Activated CD4-positive, alpha-beta T cell treated with anti-CD3 and anti-CD28 coated beads, Interleukin-2, amount 10 ng/mL, durations not matched to agents 7 days and 5 days (primary cell): ENCODE measurements at regions not wholly inside any gene's neighbourhood (a gene's known extent, or its start where the extent isn't known, plus 50 kb on each side); places are given as distances from the start of the nearest gene placed in this dataset.

Source experiments
- CTCF ChIA-PET: fragments of 350-600 bp; sonication (Branson Sonifier 250); formaldehyde crosslinking; loops from one replicate; lab custom pipeline; 2021; ENCODE audit warnings: antibody characterized with exemption; lab: Charles Lee
- POLR2A ChIA-PET: fragments of 350-600 bp; sonication (Branson Sonifier 250); formaldehyde crosslinking; loops from one replicate; lab custom pipeline; 2021; ENCODE audit warnings: antibody characterized with exemption; lab: Charles Lee
- DNase-seq: peaks from one replicate; pipeline ENCODE4 v3.0.0-alpha.2; 2020
- H3K27ac Mint-ChIP-seq: one replicate; pipeline ENCODE4 v1.8.0; 2021; ENCODE audit warnings: mild to moderate bottlenecking, moderate library complexity, mixed read lengths
- H3K27me3 Mint-ChIP-seq: one replicate; pipeline ENCODE4 v1.8.0; 2021; ENCODE audit warnings: mixed read lengths
- H3K36me3 Mint-ChIP-seq: one replicate; pipeline ENCODE4 v1.8.0; 2021; ENCODE audit warnings: low read depth, mixed read lengths
- H3K4me1 Mint-ChIP-seq: one replicate; pipeline ENCODE4 v1.8.0; 2021; ENCODE audit warnings: mixed read lengths
- H3K4me3 Mint-ChIP-seq: one replicate; pipeline ENCODE4 v1.8.0; 2021; ENCODE audit warnings: mild to moderate bottlenecking, moderate library complexity, mixed read lengths
- H3K9me3 Mint-ChIP-seq: one replicate; pipeline ENCODE4 v1.8.0; 2021; ENCODE audit warnings: mixed read lengths

DNA sequence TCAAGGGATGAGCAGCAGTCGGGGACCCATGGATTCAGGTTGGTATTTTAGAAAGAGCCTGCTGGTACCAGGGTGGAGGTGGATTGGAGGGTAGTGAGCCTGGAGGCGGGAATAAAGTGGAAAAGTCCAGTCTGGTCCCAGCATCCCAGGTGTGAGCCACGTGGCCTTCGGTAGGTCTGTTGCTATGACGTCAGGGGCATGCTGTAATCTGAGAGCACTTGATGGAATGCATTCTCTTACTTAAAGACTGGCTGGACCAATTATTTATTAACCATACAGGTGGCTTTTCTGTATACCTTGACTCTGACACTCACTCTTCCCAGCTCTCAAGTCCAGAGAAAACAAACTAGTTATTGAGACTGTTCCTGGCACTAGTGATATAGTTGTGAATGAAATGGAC is 389.9 kb upstream of the RGMA start:
- no peaks in the 10 kb centered on the region for H3K4me1 Mint-ChIP-seq

DNA sequence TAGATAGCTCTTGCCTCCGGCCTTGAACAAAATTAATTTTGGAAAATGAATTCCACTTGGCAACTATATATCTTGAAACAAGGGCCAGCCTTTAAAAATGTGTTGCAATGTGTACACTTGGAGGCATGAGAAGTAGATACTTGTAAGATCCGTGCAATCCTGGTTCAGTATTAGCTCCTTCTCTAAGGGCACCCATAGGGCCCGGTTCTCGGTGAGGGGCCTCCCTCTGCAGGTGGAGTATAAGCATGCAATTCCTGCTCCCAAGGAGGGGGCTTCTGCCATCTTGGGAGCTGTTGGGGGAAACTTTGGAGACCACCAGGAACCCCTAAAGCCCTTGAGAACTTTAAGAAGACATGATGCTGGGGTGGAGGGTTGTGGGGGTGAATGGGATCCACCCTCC is 388.7 kb upstream of the RGMA start:
- H3K4me1 Mint-ChIP-seq = no peaks in the 10 kb centered on the region
- no peaks in the 10 kb centered on the region for H3K36me3 Mint-ChIP-seq
- no peak for DNase-seq
- ChIA-PET CTCF (no interaction called here), POLR2A (no interaction called here)
- no peak overlapping the region for H3K27ac Mint-ChIP-seq
- no peaks in the 10 kb centered on the region for H3K9me3 Mint-ChIP-seq
- H3K27me3 Mint-ChIP-seq = no peaks in the 10 kb centered on the region
- H3K4me3 Mint-ChIP-seq = no peak overlapping the region

More for the DNA sequence above, 389.9 kb upstream of the RGMA start:
- Mint-ChIP-seq H3K4me3 (no peak overlapping the region), H3K27ac (no peak overlapping the region), H3K36me3 (no peaks in the 10 kb centered on the region), H3K9me3 (no peaks in the 10 kb centered on the region), H3K27me3 (no peaks in the 10 kb centered on the region)
- ChIA-PET POLR2A (no interaction called here), CTCF (no interaction called here)
- DNase-seq = no peak

DNA sequence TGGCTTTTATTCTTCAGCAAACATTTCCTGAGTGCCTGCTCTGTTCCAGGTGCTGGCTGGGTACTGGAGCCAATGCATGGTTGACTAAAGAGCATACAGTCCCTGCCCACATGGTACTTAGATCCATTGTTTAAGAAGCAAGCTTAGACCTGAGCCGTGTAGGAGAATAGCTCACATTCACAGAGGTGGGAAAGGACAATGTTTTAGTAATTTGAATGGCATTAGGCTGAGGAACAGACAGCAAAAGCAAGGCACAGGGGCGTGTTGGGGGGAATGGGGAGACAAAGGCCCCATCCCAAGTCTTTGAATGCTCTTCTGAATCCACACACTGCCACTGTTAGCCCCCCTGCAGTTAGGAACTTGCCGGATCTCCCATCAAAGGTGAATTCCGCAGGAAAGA is 388.2 kb upstream of the RGMA start:
- DNase-seq = no peak
- H3K9me3 Mint-ChIP-seq = no peaks in the 10 kb centered on the region
- H3K27ac Mint-ChIP-seq = no peak overlapping the region
- ChIA-PET POLR2A (no interaction called here), CTCF (no interaction called here)
- no peak overlapping the region for H3K4me3 Mint-ChIP-seq
- H3K4me1 Mint-ChIP-seq = no peaks in the 10 kb centered on the region
- no peaks in the 10 kb centered on the region for H3K36me3 Mint-ChIP-seq
- H3K27me3 Mint-ChIP-seq = no peaks in the 10 kb centered on the region

GRCh38 chr15:93476491-93477177 is 387.6 kb upstream of the RGMA start:
- Mint-ChIP-seq H3K4me3 (no peak overlapping the region), H3K9me3 (no peaks in the 10 kb centered on the region), H3K36me3 (no peaks in the 10 kb centered on the region), H3K4me1 (no peaks in the 10 kb centered on the region), H3K27me3 (no peaks in the 10 kb centered on the region), H3K27ac (no peak overlapping the region)
- no peak for DNase-seq
- POLR2A ChIA-PET = no interaction called here
- CTCF ChIA-PET = no interaction called here

DNA sequence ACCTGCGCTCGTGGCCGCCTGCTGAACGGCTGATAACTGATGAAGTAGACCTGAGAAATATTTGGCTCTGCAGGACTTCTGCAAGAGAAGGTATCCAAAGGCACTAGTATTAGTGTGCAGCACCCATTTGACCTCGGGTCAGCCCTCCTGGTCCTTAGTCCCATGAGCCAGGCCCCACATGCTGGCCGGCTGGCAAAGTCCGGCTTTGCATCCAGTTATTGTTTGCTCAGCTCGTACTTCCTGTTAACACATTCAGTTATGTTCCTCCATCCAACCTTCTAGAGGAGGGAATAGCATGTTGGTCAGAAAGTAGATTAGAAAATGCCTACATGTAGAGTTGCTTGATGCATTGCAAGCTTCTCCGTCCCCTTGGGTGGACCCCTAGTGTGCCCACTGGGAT is 385.7 kb upstream of the RGMA start:
- no peaks in the 10 kb centered on the region for H3K9me3 Mint-ChIP-seq
- CTCF ChIA-PET = no interaction called here
- no peak overlapping the region for H3K4me3 Mint-ChIP-seq
- no peak overlapping the region for H3K27ac Mint-ChIP-seq
- no peak for DNase-seq
- no peaks in the 10 kb centered on the region for H3K4me1 Mint-ChIP-seq
- POLR2A ChIA-PET = no interaction called here
- H3K36me3 Mint-ChIP-seq = no peaks in the 10 kb centered on the region
- no peaks in the 10 kb centered on the region for H3K27me3 Mint-ChIP-seq

DNA sequence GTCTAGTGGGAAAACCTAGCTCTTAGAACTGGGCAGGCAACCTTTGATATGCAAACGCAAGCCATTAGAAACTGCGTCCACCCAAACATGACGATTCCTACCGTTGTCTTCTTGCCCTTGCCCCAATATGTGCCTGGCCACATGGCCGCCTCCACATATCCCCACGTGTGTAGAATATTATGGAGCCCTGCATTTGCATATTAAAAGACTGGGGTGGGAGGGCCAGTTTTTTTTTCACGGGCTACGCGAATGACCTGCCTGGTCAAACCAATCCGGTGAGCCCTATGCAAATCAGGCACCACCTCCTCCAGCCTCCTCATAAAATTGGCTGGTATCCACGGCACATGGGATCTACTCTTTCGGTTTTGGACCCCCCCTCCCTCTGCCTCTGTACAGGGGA is 381.0 kb upstream of the RGMA start:
- H3K27ac Mint-ChIP-seq = no peak overlapping the region
- no peaks in the 10 kb centered on the region for H3K4me1 Mint-ChIP-seq
- ChIA-PET CTCF (no interaction called here), POLR2A (no interaction called here)
- no peak for DNase-seq
- H3K36me3 Mint-ChIP-seq = no peaks in the 10 kb centered on the region
- peaks cover 2% of the 10 kb centered on the region for H3K27me3 Mint-ChIP-seq
- H3K4me3 Mint-ChIP-seq = no peak overlapping the region
- no peaks in the 10 kb centered on the region for H3K9me3 Mint-ChIP-seq

- CTCF ChIA-PET = no interaction called here
- Mint-ChIP-seq H3K27me3 (peaks cover 2% of the 10 kb centered on the region), H3K27ac (no peak overlapping the region), H3K36me3 (no peaks in the 10 kb centered on the region), H3K4me1 (no peaks in the 10 kb centered on the region), H3K4me3 (no peak overlapping the region), H3K9me3 (no peaks in the 10 kb centered on the region)
- no peak for DNase-seq
- POLR2A ChIA-PET = no interaction called here
Observed at GRCh38 chr15:93467337-93467736, 378.3 kb upstream of the RGMA start.

DNA sequence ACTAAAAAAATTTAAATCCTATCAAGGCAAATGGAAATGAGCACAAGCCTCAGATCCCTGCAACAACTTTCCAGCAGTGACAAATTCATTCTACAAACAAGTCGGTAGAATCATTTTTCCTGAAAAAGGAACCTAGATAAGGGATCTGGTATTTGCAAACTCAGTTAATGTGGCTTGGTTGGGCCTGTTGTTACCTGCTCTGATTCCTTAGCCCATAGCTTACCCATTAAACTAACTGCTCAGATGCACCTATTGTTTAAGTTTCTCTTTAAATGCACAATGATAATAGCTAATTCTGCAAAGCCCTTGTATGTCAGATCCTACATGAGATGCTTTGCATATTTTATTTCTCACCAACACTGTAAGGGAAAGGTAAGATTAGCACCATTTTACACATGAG is 377.4 kb upstream of the RGMA start:
- no peak overlapping the region for H3K4me3 Mint-ChIP-seq
- DNase-seq = no peak
- H3K27me3 Mint-ChIP-seq = peaks cover 2% of the 10 kb centered on the region
- CTCF ChIA-PET = no interaction called here
- POLR2A ChIA-PET = no interaction called here
- no peaks in the 10 kb centered on the region for H3K4me1 Mint-ChIP-seq
- no peaks in the 10 kb centered on the region for H3K9me3 Mint-ChIP-seq
- no peak overlapping the region for H3K27ac Mint-ChIP-seq
- H3K36me3 Mint-ChIP-seq = no peaks in the 10 kb centered on the region

DNA sequence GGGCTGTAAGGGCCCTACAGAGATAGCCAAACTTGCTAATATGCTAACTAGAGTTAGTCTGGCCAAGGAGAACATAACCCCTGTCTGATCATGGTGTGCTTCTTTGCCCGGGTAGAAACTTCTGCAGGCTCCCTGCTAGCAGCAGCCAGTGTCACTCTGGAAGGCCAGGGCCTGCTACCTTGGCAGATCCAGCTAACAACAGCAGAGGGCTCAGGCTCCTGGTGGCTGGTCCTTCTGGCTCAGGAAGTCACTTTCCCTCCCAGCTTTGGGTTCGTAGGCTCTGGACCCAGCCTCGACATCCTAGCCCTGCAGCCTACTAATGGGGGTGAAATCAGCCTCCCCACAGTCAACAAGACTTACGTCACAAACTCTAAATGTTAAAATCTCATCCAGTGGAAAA is 373.7 kb upstream of the RGMA start:
- DNase-seq = no peak
- POLR2A ChIA-PET = no interaction called here
- CTCF ChIA-PET = no interaction called here
- Mint-ChIP-seq H3K4me3 (no peak overlapping the region), H3K27ac (no peak overlapping the region), H3K27me3 (no peaks in the 10 kb centered on the region), H3K4me1 (no peaks in the 10 kb centered on the region), H3K36me3 (no peaks in the 10 kb centered on the region), H3K9me3 (no peaks in the 10 kb centered on the region)

- ChIA-PET CTCF (no interaction called here), POLR2A (no interaction called here)
- Mint-ChIP-seq H3K4me3 (no peak overlapping the region), H3K27me3 (no peaks in the 10 kb centered on the region), H3K4me1 (no peaks in the 10 kb centered on the region), H3K27ac (no peak overlapping the region), H3K9me3 (no peaks in the 10 kb centered on the region), H3K36me3 (no peaks in the 10 kb centered on the region)
- no peak for DNase-seq
Observed at GRCh38 chr15:93460717-93461116, 371.7 kb upstream of the RGMA start.

DNA sequence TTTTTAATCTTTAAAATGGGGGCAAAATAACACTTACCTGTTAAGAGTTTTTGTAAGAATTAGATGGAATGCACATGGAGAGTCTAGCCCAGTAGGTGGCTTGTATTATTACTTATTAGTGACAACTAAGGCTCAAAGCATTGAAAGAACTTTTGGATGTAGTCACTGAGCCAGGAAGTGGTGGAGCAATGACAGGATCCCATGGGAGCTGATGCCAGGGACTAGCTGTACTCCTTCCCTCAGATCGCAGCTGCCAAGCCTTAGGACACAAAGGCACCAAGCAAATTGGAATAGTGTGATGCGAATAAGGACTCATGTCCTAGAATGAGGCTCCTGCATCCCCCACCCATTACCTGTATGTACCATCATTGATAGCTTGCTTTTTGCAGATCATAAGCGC is 370.4 kb upstream of the RGMA start:
- no peaks in the 10 kb centered on the region for H3K36me3 Mint-ChIP-seq
- ChIA-PET CTCF (no interaction called here), POLR2A (no interaction called here)

DNA sequence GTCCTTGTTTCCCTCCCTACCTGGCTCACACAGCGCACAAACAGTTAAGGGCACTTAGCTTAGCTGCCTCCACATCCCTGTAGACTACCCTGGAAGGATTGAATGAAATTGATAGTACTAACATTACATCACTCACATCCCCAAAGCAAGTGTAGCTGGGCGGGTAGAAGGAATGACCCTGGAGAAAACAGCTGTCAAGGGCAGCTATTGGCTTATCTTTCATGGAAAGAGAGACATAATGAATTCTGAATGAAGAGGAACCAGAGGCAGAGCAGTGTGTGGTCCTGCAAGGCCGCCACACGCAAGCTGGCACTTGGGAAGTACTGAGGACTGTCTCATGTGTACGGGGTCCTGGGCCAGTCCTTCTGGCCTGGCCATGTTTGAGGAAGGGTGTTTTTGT is 369.6 kb upstream of the RGMA start:
- ChIA-PET POLR2A (no interaction called here), CTCF (no interaction called here)
- Mint-ChIP-seq H3K36me3 (no peaks in the 10 kb centered on the region), H3K27ac (no peak overlapping the region), H3K9me3 (no peaks in the 10 kb centered on the region), H3K4me3 (no peak overlapping the region), H3K4me1 (no peaks in the 10 kb centered on the region), H3K27me3 (no peaks in the 10 kb centered on the region)
- DNase-seq = no peak

More for the DNA sequence above, 370.4 kb upstream of the RGMA start:
- no peak for DNase-seq
- Mint-ChIP-seq H3K27ac (no peak overlapping the region), H3K4me1 (no peaks in the 10 kb centered on the region), H3K9me3 (no peaks in the 10 kb centered on the region), H3K27me3 (no peaks in the 10 kb centered on the region), H3K4me3 (no peak overlapping the region)

DNA sequence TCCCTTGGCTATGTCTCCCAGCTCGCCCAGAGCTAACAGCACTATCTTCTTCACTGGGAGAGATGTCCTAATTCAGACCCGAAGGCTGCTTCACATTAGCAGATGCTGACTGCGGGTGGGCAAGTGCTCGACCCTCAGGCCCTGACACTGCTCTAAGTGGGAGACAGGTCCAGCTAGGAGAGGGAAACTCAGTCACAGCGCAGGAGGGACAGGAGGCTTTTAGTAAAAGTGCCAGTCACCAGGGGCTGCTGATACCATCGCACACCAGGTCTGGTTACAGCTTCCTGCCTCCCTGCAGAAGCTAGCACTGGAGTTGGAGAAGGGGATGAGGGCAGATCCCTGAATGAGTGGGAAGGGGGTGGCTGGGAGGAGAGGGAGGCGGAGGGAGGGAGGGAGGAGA is 365.8 kb upstream of the RGMA start:
- no peaks in the 10 kb centered on the region for H3K27me3 Mint-ChIP-seq
- no peak for DNase-seq
- H3K4me1 Mint-ChIP-seq = no peaks in the 10 kb centered on the region
- no peaks in the 10 kb centered on the region for H3K36me3 Mint-ChIP-seq
- H3K27ac Mint-ChIP-seq = no peak overlapping the region
- ChIA-PET POLR2A (no interaction called here), CTCF (no interaction called here)
- no peak overlapping the region for H3K4me3 Mint-ChIP-seq
- H3K9me3 Mint-ChIP-seq = no peaks in the 10 kb centered on the region

DNA sequence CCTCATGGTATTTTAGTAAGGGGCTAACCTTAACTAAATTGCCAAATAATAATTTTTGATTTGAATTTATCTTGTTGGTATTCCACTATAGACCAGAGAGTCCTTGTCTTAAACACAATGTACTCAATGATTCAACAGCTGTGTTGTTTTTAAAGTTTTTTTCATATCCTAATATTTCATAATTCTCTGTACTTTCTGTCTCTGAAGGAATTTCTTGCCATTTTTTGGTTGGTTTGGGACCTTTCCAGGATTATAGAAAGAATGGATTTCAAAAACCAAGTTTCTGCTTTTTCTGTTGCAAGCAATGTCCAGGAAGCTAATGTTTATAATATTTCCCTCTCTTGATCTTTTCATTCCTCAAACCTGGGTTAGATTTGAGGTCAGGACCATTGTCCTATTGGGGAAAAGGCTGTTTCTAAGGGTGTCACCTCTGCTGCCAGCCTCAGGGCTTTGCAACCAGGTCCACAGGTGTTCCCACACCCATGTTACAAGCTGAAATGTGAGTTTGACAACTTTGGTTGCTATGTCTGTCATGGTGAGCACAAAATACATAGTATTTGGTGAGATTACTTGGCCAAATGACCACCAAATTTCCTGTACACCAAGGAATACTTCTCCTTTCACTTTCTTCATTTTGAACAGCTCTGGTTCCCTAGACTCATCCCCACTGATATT is 363.7 kb upstream of the RGMA start:
- no peaks in the 10 kb centered on the region for H3K9me3 Mint-ChIP-seq
- ChIA-PET CTCF (no interaction called here), POLR2A (no interaction called here)
- H3K4me3 Mint-ChIP-seq = no peak overlapping the region
- no peaks in the 10 kb centered on the region for H3K4me1 Mint-ChIP-seq
- H3K27me3 Mint-ChIP-seq = no peaks in the 10 kb centered on the region
- no peak for DNase-seq
- no peak overlapping the region for H3K27ac Mint-ChIP-seq
- H3K36me3 Mint-ChIP-seq = no peaks in the 10 kb centered on the region
